Karpas-422 (cell line): ENCODE measurements at regions not wholly inside any gene's neighbourhood (a gene's known extent, or its start where the extent isn't known, plus 50 kb on each side); places are given as distances from the start of the nearest gene placed in this dataset.

ENCODE experiments used
- DNase-seq: peaks from one replicate; pipeline ENCODE4 v3.0.0-alpha.2; 2015
- H2AFZ ChIP-seq: fragments of 200-600 bp; sonication (generic); 2 replicates; pipeline ENCODE4 v1.6.1; 2014; ENCODE audit warnings: antibody characterized with exemption, low read length, mixed read lengths
- H3K27ac ChIP-seq: fragments of 200-600 bp; sonication (generic); 2 replicates; pipeline ENCODE4 v1.5.1; 2014; ENCODE audit warnings: mild to moderate bottlenecking, low read length, moderate library complexity
- H3K27me3 ChIP-seq: fragments of 200-600 bp; sonication (generic); 2 replicates; pipeline ENCODE4 v1.6.1; 2014; ENCODE audit warnings: low read length, mixed read lengths
- H3K36me3 ChIP-seq: fragments of 200-600 bp; sonication (generic); 2 replicates; pipeline ENCODE4 v1.6.1; 2014; ENCODE audit warnings: low read length, mixed read lengths; ENCODE audit not compliant: insufficient read depth
- H3K4me1 ChIP-seq: fragments of 200-600 bp; sonication (generic); 2 replicates; pipeline ENCODE4 v1.6.1; 2014; ENCODE audit warnings: mild to moderate bottlenecking, low read length, mixed read lengths
- H3K4me2 ChIP-seq: fragments of 200-600 bp; sonication (generic); 2 replicates; pipeline ENCODE4 v1.6.1; 2014; ENCODE audit warnings: low read length, low read depth, mild to moderate bottlenecking; ENCODE audit not compliant: poor library complexity, severe bottlenecking
- H3K4me3 ChIP-seq: fragments of 200-600 bp; sonication (generic); 2 replicates; pipeline ENCODE4 v1.5.1; 2014; ENCODE audit warnings: mild to moderate bottlenecking, antibody characterized with exemption, low read length, mixed read lengths
- H3K79me2 ChIP-seq: fragments of 200-600 bp; sonication (generic); 2 replicates; pipeline ENCODE4 v1.6.1; 2014; ENCODE audit warnings: mild to moderate bottlenecking, low read length, mixed read lengths
- H3K9ac ChIP-seq: fragments of 200-600 bp; sonication (generic); 2 replicates; pipeline ENCODE4 v1.6.0; 2014; ENCODE audit warnings: low read length
- H3K9me2 ChIP-seq: fragments of 200-600 bp; sonication (generic), shearing (Covaris generic); replicated peaks from 2 replicates; pipeline ENCODE4 v1.6.0; 2014; ENCODE audit warnings: mild to moderate bottlenecking, low read length, moderate library complexity; ENCODE audit not compliant: insufficient read depth
- H3K9me3 ChIP-seq: fragments of 300-700, 200-600 bp; sonication (generic); 2 replicates; pipeline ENCODE4 v1.6.1; 2014; ENCODE audit warnings: low read length, mixed read lengths
- H4K20me1 ChIP-seq: fragments of 200-600 bp; sonication (generic); 2 replicates; pipeline ENCODE4 v1.6.1; 2014; ENCODE audit warnings: mild to moderate bottlenecking, antibody characterized with exemption, low read length, low read depth; ENCODE audit not compliant: insufficient read depth

DNA sequence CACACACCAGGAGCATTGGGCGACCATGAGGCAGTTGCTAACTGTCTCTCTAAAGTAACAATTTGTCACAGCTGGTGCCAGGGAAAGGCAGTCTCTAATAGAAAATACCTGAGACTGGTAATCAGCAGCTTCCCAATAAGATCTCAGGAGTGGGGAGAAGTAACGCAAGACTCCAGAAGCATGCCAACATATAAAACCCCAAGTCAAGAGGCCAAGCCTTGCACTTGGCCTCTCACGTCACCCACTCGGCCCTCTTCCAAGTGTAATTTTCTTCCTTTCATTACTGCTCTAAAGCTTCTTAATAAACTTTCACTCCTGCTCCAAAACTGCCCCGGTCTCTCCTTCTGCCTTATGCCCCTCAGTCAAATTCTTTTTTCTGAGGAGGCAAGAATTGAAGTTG is 455.6 kb upstream of the ACVR2A start:
- Histone ChIP-seq H3K27me3 (no peaks in the 10 kb centered on the region), H3K4me3 (no peak overlapping the region), H3K9me3 (no peaks in the 10 kb centered on the region), H3K4me1 (no peaks in the 10 kb centered on the region), H3K36me3 (no peaks in the 10 kb centered on the region), H3K4me2 (no peak overlapping the region), H3K79me2 (no peaks in the 10 kb centered on the region), H3K27ac (no peak overlapping the region), H4K20me1 (no peaks in the 10 kb centered on the region), H3K9me2 (no peaks in the 10 kb centered on the region), H2AFZ (no peak overlapping the region), H3K9ac (no peak overlapping the region)
- no peak for DNase-seq

DNA sequence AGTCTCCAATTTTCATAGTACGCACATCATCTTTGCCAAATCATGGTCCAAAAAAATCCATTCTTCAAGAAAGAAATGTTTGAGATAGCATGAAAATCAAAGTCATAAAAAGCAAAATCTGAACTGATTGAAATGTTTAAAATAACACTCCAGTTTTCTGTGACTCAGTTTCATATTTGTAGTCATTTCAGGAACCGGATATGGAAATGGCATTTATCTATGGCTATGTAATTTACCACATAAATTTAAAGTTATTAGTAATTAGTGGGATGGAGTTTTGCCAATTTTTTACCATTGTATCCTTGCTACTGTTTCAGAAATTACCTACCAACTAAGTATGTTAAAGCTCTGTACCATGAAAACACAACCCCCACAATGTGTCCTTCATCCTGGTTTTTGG is 456.6 kb upstream of the ACVR2A start:
- Histone ChIP-seq H3K9me3 (no peaks in the 10 kb centered on the region), H3K36me3 (no peaks in the 10 kb centered on the region), H3K9me2 (no peaks in the 10 kb centered on the region), H3K4me3 (no peak overlapping the region), H4K20me1 (no peaks in the 10 kb centered on the region), H3K4me2 (no peak overlapping the region), H3K79me2 (no peaks in the 10 kb centered on the region), H3K4me1 (no peaks in the 10 kb centered on the region), H3K27ac (no peak overlapping the region), H2AFZ (no peak overlapping the region), H3K9ac (no peak overlapping the region), H3K27me3 (no peaks in the 10 kb centered on the region)
- no peak for DNase-seq

- H3K4me2 ChIP-seq: no peak overlapping the region
Measured at GRCh38 chr2:147386284-147386683, 458.5 kb upstream of the ACVR2A start.

GRCh38 chr2:147385600-147385999 is 459.2 kb upstream of the ACVR2A start:
- Histone ChIP-seq H3K79me2 (no peaks in the 10 kb centered on the region), H3K4me3 (no peak overlapping the region), H2AFZ (no peak overlapping the region), H3K9me2 (no peaks in the 10 kb centered on the region), H3K27ac (no peak overlapping the region), H3K4me1 (no peaks in the 10 kb centered on the region), H3K4me2 (no peak overlapping the region), H3K36me3 (no peaks in the 10 kb centered on the region), H3K9me3 (no peaks in the 10 kb centered on the region), H3K9ac (no peak overlapping the region), H4K20me1 (no peaks in the 10 kb centered on the region), H3K27me3 (no peaks in the 10 kb centered on the region)
- no peak for DNase-seq

More at GRCh38 chr2:147386284-147386683, 458.5 kb upstream of the ACVR2A start:
- no peaks in the 10 kb centered on the region for H3K4me1 ChIP-seq
- H3K4me3 ChIP-seq: no peak overlapping the region
- H3K9ac ChIP-seq: no peak overlapping the region
- no peak overlapping the region for H2AFZ ChIP-seq
- no peaks in the 10 kb centered on the region for H3K9me3 ChIP-seq
- H3K9me2 ChIP-seq: no peaks in the 10 kb centered on the region
- H4K20me1 ChIP-seq: no peaks in the 10 kb centered on the region
- H3K36me3 ChIP-seq: no peaks in the 10 kb centered on the region
- no peak for DNase-seq
- H3K79me2 ChIP-seq: no peaks in the 10 kb centered on the region
- H3K27me3 ChIP-seq: no peaks in the 10 kb centered on the region
- H3K27ac ChIP-seq: no peak overlapping the region

DNA sequence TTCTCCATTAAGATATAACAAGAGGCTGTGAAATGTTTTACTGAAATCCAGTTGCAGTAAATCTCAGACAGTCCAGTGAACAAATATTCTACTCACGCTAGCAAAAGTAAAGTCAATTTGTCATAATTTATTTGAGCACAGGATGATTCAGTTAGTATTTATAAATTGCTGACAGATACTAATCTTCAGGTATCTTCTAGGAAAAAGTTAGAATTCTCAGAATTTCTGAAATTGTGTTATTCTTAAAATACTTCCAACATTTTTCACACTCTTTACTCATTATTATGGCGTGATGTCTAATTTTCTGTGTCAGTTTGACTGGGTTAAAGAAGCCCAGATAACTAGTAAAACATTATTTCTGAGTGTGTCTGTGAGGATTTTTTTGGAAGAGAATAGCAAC is 460.2 kb upstream of the ACVR2A start:
- no peaks in the 10 kb centered on the region for H3K4me1 ChIP-seq
- no peak overlapping the region for H3K9ac ChIP-seq
- H3K9me3 ChIP-seq: no peaks in the 10 kb centered on the region

GRCh38 chr2:147382322-147382948 is 462.4 kb upstream of the ACVR2A start:
- Histone ChIP-seq H4K20me1 (no peaks in the 10 kb centered on the region), H3K9ac (no peak overlapping the region), H3K79me2 (no peaks in the 10 kb centered on the region), H3K36me3 (no peaks in the 10 kb centered on the region), H3K4me2 (no peak overlapping the region), H3K4me3 (no peak overlapping the region), H3K27me3 (no peaks in the 10 kb centered on the region), H3K4me1 (no peaks in the 10 kb centered on the region), H3K9me2 (no peaks in the 10 kb centered on the region), H2AFZ (no peak overlapping the region), H3K27ac (no peak overlapping the region), H3K9me3 (no peaks in the 10 kb centered on the region)
- DNase-seq: no peak

More for the DNA sequence above, 460.2 kb upstream of the ACVR2A start:
- no peak for DNase-seq
- H3K9me2 ChIP-seq: no peaks in the 10 kb centered on the region
- no peak overlapping the region for H3K4me3 ChIP-seq
- H3K27me3 ChIP-seq: no peaks in the 10 kb centered on the region
- H3K4me2 ChIP-seq: no peak overlapping the region
- no peaks in the 10 kb centered on the region for H3K36me3 ChIP-seq
- H3K79me2 ChIP-seq: no peaks in the 10 kb centered on the region
- no peak overlapping the region for H3K27ac ChIP-seq
- H4K20me1 ChIP-seq: no peaks in the 10 kb centered on the region
- no peak overlapping the region for H2AFZ ChIP-seq

- no peak overlapping the region for H2AFZ ChIP-seq
- no peaks in the 10 kb centered on the region for H3K36me3 ChIP-seq
- no peaks in the 10 kb centered on the region for H4K20me1 ChIP-seq
- H3K4me3 ChIP-seq: no peak overlapping the region
- no peaks in the 10 kb centered on the region for H3K9me3 ChIP-seq
- no peak overlapping the region for H3K9ac ChIP-seq
- DNase-seq: no peak
- no peaks in the 10 kb centered on the region for H3K79me2 ChIP-seq
- H3K27me3 ChIP-seq: no peaks in the 10 kb centered on the region
- no peak overlapping the region for H3K27ac ChIP-seq
- no peaks in the 10 kb centered on the region for H3K4me1 ChIP-seq
- H3K9me2 ChIP-seq: no peaks in the 10 kb centered on the region
- no peak overlapping the region for H3K4me2 ChIP-seq
Measured at GRCh38 chr2:147378403-147378802, 466.4 kb upstream of the ACVR2A start.

GRCh38 chr2:147375073-147375472 is 469.8 kb upstream of the ACVR2A start:
- no peaks in the 10 kb centered on the region for H3K36me3 ChIP-seq
- no peak overlapping the region for H3K9ac ChIP-seq
- no peaks in the 10 kb centered on the region for H3K79me2 ChIP-seq
- no peak overlapping the region for H3K4me2 ChIP-seq
- DNase-seq: no peak
- H3K4me3 ChIP-seq: no peak overlapping the region
- no peaks in the 10 kb centered on the region for H3K4me1 ChIP-seq
- no peak overlapping the region for H3K27ac ChIP-seq
- H3K9me2 ChIP-seq: no peaks in the 10 kb centered on the region
- H3K27me3 ChIP-seq: no peaks in the 10 kb centered on the region
- H3K9me3 ChIP-seq: no peaks in the 10 kb centered on the region
- no peaks in the 10 kb centered on the region for H4K20me1 ChIP-seq
- no peak overlapping the region for H2AFZ ChIP-seq

DNA sequence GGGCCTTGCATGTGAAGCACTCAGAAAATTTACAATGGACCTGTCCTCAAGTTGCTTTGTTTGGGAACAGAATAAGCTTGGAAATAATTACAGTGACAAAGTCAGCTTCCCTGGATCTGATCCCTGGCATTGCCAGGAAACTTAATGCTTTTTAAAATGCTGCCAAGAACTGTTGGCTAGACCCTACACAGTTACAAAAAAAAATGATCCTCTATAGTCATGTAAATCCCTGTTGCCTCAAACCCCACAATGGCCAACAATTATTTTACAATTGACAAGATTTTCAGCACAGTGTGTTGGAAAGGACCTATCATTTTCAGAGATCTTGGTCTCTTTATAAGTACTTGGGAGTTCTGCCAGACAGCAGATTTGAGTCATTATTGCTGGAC is 470.4 kb upstream of the ACVR2A start:
- H3K4me1 ChIP-seq: no peaks in the 10 kb centered on the region
- no peak overlapping the region for H3K4me2 ChIP-seq
- no peak overlapping the region for H3K27ac ChIP-seq
- H3K79me2 ChIP-seq: no peaks in the 10 kb centered on the region
- no peaks in the 10 kb centered on the region for H3K9me2 ChIP-seq
- H3K4me3 ChIP-seq: no peak overlapping the region
- no peaks in the 10 kb centered on the region for H3K27me3 ChIP-seq
- no peaks in the 10 kb centered on the region for H3K36me3 ChIP-seq
- no peak for DNase-seq
- H4K20me1 ChIP-seq: no peaks in the 10 kb centered on the region
- H3K9ac ChIP-seq: no peak overlapping the region
- no peak overlapping the region for H2AFZ ChIP-seq
- H3K9me3 ChIP-seq: no peaks in the 10 kb centered on the region
